ENCODE measurements at regions not wholly inside any gene's neighbourhood (a gene's known extent, or its start where the extent isn't known, plus 50 kb on each side); places are given as distances from the start of the nearest gene placed in this dataset.

- DNase-seq: no peak
These were observed 278.2 kb upstream of the STT3B start for GRCh38 chr3:31254483-31254882.

DNA sequence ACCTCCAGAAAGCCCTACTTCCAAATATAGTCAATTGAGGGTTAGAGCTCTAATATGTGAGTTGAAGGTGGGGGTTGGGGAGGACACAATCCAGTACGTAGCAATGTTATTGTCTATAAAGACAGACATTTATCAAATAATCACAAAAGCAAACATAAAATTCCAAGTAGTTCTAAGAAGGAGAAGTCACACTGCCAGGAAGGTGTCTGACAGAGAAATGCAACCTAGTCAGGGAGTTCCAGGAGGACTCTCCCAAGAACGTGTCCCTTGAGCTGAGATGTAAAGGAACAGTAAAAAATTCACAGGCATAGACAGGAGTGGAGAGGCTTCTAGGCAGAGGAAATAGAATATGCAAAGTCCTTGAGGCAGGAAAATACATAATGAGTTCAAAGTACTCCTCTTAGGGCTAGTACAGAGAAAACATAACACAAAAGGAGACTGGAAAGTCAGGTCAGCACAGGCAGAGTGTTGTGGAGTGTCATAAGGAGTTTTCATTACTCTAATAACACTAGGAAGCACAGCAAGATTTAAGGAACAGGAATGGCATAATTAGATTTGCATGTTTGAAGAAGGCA, 277.6 kb upstream of the STT3B start:
- no peak for DNase-seq

DNA sequence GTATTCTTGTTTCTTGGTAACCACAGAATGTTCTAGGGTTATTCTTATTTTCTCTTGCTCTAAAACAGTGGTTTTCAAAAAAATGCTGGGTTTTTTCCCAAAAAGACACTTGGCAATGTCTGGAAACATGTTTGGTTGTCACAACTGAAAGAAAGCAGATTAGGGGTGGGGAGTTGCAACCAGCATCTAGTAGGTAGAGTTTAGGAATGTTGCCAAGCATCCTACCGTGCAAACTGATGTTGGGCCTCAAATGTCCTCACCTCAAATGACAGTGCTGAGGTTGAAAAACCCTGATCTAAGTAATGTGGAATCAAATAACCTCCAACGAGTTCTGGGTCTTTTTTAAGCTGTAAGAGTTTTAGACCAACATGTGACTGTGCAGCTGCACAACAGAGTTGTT, 270.5 kb upstream of the STT3B start:
- no peak for DNase-seq

GRCh38 chr3:31263897-31264296, 268.8 kb upstream of the STT3B start:
- DNase-seq: no peak

GRCh38 chr3:31265646-31266428, 266.9 kb upstream of the STT3B start:
- DNase-seq: no peak

GRCh38 chr3:31268868-31269267, 263.9 kb upstream of the STT3B start:
- DNase-seq: no peak

DNA sequence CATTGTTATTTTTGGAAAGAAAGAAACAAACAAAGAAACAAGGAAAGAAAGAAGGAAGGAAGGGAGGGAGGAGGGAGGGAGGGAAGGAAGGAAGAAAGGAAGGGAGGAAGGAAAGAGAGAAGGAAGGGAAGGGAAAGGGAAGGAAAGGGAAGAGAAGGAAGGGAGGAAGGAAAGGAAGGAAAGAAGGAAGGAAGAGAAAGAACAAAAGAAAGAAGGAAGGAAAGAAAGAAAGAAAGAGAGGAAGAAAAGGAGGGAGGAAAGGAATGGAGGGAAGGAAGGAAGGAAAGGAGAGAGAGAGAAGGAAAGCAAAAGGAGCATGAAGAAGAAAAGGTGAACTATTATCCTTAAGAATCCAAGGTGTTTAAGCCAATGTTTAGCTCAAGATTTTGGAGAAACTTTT, 262.7 kb upstream of the STT3B start:
- DNase-seq: no peak

DNA sequence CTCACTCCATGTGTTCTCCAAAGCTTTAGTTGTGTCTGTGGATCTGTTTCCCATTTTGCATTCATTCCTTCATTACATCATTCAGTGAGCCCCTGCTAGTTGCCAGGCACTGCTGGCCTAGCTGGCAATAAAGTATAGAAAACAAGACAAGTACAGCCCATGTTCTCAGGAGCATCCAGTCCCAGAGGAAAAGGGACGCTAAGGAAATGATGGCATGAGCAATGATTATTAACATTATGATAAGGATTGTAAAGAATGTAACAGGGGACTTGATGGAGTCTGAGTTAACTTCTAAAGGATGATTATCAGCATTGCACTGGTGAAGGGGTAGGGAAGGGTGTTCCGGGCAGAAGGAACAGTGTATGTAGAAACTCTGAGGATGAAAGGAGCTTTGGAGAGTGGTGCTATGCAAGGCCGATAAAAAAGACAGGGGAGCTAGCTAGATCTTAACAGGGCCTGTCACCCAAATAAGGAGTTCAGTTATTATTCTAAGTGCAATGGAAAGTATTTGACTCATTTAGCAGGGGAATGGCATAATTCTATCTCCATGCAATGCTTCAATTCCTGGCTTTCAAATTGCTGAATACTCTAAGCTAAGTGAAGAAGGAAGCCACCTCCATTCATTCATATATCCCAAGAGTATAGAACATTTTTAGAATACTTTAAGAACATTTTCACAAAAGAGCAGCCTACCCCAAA, 258.2 kb upstream of the STT3B start:
- DNase-seq: no peak

DNA sequence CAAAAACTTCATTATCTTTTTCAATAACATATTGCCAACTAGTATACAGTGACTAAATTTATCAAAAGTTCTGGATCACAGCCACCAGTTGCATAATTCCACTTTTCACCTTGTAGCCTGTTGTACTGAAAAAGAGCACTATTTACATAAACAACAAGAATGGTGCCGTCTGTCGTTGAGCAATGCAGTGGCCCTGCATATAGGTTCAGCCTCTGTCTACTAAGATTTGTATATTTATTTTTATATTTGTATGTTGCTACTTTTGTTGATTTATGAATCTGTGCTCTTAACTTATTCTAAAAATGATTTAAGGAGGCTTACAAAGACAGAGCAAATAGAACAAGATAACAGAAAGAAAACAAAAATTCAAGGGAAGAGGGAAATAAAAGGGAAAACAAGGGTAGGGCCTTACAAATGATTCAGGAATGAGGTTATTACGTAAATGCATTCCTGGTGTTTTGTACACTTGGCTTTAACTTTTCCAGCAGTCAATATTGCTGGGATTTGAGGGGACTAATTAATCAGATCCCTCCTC, 257.6 kb upstream of the STT3B start:
- no peak for DNase-seq

DNA sequence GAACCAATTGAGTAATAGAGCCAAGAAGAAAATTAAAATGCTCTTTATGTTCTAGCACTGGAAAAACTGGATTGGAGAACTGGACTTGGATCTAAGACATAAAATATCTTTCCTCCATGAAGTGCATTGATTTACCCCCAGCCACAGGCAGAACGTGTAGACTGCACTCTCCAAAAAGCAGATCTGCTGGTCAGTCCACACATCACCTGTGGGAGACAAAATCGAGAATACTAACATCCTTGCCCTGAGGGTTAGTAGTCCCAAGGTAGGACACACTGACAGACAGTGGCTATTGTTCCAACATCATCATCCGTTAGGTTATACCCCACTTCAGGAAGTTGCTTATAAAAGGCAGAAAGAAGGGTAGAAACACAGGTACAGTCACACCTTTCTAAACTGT, 257.1 kb upstream of the STT3B start:
- no peak for DNase-seq

DNA sequence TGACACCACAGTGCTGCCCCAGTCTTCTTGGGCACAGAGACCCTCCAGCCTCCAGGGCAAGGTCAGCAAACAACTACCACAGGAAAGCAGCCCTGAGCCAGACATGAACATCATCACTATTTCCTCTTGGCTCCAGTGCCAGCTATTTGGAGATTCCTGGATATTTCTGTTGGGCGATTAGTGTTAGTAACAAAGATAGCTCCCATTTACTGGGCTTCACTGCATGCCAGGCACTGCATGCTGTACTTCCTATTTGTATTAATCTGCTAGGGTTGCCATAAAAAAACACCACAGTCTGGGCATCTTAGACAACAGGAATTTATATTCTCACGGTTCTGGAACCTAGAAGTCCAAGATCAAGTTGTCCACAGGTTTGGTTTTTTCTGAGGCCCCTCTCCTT, 255.1 kb upstream of the STT3B start:
- no peak for DNase-seq

DNA sequence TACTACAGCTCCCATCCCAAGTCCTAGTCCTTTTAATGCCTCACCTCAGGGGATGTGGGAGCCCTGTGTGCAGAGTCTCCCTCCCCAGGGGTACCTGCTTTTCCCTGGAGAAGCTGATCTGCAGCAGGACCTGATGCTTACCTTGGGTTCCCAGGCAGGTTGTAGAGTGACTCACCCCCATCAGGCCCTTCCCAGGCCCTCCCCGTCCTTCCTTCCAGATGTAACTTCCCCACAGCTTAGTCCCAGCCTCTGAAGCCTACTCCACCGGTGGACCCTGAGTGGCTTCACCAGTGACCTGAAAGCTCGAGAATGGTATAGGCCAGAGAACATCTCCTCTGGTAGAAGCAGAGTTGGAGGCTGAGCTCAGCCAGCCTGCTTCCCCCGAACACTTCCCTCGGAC, 254.2 kb upstream of the STT3B start:
- no peak for DNase-seq

- no peak for DNase-seq
These were observed 247.9 kb upstream of the STT3B start for GRCh38 chr3:31284776-31285175.

- no peak for DNase-seq
These were observed 246.8 kb upstream of the STT3B start for GRCh38 chr3:31285833-31286486.

- no peak for DNase-seq
These were observed 244.5 kb upstream of the STT3B start for GRCh38 chr3:31288224-31288623.

- no peak for DNase-seq
These were observed 244.1 kb upstream of the STT3B start for GRCh38 chr3:31288641-31289100.

DNA sequence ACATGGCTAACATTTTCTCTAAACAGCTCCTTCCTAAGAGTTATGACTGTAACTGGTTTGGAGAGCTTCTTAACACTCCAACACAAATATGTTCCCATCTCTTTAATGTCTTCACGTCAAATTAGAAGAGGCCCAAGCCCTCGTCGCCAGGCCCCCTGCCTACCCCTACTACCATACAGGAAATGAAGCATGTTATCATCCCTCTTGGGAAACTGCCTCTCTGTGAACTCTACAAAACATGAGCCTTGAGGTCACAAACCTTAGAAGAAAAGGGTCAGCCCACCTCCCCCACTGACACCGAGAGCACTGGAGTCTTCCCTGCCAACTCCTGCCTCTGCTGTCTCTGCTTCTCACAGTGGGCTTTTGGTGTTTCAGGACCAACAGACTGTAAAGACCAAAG, 243.1 kb upstream of the STT3B start:
- DNase-seq: no peak

GRCh38 chr3:31290046-31290445, 242.7 kb upstream of the STT3B start:
- DNase-seq: no peak

DNA sequence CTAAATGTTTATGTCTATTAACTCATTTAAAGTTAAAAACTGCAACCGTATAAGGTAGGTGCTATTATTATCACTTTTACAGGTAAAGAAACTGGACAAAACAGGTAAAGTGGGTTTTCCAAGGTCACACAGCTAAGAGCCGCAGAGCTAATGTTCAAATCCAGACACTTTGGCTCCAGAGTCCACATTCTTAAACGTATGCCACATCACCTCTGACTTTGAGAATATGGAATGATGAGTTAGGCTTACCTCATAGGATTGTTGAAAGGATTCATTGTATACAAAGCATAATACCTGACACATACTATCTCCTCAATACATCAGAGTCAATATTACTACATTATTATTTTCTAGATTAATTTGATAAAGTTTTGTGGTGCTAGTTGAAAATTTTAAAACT, 240.9 kb upstream of the STT3B start:
- no peak for DNase-seq

GRCh38 chr3:31294430-31295149, 238.1 kb upstream of the STT3B start:
- DNase-seq: no peak

GRCh38 chr3:31295150-31295765, 237.5 kb upstream of the STT3B start:
- DNase-seq: no peak

- no peak for DNase-seq
These were observed 234.9 kb upstream of the STT3B start for GRCh38 chr3:31297726-31298298.
